SK-MEL-5 (cell line): ENCODE measurements at regions not wholly inside any gene's neighbourhood (a gene's known extent, or its start where the extent isn't known, plus 50 kb on each side); places are given as distances from the start of the nearest gene placed in this dataset.

Experiments used
- DNase-seq: peaks from one replicate; pipeline ENCODE4 v3.0.0-alpha.2; 2016; ENCODE audit warnings: low read depth, low spot score
- in situ Hi-C: cut with HindIII; loops from 2 replicates; pipeline ENCODE4 v1.10.0; 2016; ENCODE audit warnings: low sequenced_read_pairs, high pct_unique_total_duplicates, low pct_unique_long_range_greater_than_20kb

DNA sequence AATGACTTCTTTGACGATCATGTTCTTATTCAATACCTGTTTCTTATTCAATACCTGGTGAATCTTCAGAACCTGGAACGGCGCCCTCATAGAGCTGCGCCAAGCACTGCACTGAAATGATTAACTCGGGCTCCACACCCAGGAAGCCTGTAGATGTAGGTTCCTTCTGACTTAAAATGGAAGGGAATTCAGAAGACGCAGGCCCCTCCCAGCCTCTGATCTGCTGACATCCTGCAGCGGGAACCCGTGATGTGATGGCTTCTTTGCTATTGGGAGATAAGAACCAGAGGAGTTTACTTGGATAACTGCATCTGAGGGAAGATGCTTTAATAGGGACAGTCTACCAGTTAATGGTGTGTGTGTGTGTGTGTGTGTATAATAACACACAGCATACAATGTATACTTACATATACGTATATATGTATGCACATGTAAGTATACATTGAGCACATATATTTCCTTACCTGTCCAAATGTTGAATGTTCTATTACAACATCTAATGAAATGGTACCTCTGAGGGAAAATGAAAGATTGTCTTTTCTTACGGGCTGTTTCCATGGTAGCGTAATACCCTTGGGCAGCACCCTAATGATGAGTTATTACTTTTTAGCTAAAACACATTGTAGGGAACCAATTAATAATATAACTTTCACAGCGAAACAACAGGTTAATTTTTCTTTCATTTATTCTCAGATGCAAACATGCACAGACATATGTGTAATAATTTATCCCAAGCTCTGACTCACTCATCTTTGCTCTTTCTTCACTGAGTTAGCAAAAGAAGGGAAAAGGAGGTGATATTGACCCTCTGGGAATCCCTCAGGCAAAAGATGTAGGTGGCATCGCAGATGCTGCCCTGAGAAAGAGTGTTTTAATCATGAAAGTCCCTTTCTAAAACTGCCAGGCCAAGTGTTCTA is 379.8 kb downstream of the SIPA1L2 start:
- DNase-seq, result no peak
- in situ Hi-C loops, result no loop called here

DNA sequence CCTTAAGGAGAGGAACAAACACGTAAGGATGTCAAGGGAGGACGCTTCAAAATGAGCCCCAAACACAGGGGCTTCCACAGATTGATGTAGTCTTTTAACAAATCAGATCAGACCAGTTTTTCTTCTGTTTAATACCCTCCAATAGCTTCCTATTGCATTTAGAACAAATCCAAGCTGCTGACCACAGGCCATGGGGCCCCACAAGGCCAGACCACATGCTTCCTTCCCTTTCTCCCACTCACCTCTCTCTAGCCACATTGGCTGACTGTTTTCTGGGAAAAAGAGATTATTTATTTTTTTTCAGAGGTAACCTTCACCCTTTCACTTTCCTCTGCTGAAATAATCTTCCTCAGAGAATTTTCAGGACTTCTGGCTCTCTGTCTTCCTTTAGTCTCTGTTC is 380.6 kb downstream of the SIPA1L2 start:
- DNase-seq, result no peak
- in situ Hi-C loops, result no loop called here

DNA sequence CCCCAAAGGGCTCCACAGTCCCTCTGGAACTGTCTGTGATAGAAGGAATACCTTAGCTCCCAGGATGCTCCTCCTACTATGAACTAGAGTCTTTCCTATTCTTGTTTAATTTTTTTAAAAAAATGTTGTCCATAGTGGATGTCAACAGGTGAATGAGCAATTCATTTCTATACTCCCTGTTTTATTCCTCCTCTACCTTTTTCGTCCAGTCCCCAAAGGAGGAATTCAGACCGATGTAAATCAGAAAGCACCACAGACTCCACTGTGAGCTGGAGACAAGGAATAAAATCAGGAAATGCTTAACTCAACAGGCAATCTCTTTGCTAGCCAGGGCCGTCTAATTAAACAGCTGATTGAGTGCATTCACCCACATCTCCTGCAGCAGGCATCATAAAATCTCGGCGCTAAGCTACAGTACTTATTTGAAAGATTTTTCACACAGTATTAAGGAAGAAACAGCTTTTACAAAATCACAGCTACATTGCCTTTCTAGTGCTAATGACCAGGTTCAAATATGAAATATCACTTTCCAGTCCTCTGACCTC is 381.6 kb downstream of the SIPA1L2 start:
- no peak for DNase-seq
- in situ Hi-C loops, result no loop called here

DNA sequence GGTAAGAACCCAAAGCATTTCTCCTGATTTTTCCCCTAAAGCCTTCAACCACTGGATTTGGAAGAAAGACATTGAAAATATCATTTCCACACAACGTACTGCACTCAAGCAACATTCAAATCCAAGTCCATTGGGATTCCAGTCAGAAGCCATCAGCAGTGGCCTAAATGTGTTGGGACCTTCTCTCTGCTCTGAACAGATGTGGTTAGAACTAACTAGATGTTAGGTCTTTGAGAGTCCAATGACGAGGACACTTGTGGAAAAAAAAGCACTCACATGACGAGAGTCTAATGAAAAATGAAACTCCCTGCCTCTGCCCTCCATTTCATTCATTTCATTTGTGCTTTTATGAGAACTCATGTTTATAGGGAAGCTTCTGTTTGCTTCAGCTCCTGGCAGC is 382.3 kb downstream of the SIPA1L2 start:
- in situ Hi-C loops, result no loop called here
- no peak for DNase-seq

DNA sequence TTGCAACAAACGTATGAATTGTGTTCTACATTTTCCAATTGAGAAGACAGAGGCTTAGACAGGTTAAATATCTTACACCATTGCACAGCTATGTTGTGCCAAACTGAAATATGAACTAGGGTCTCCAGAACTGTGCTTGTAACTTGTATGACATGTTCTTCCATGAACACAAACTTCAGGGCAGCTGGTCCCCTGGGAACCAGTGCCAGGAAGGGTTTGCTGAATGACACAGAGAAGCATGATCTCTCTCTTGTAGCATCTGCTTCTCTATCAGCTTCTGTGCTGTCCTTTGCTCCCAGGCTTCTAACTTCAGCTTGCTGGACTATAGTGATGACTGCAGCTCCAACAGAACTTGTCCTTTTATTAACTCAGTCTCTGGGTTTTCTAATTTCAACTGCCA is 385.5 kb downstream of the SIPA1L2 start:
- in situ Hi-C loops, result no loop called here
- DNase-seq, result no peak

DNA sequence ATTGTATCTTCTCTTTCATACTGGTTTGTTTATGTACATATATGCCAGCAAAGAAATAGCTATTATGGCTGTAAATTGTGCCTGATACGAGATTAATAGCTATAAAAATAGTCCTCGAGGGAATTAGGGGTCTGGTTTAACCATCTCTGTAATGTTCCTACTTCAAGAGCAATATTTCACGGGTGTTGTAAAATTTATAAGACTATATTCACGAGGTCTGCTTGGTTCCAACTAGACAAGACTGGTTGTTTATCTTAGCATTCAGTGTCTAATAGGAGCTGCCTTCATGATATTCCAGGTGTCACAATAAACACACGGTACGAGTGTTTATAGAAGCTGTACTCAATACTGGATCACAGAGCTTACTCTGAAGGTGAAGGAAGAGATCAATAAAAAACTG is 389.9 kb downstream of the SIPA1L2 start:
- in situ Hi-C loops, result no loop called here
- DNase-seq, result no peak

DNA sequence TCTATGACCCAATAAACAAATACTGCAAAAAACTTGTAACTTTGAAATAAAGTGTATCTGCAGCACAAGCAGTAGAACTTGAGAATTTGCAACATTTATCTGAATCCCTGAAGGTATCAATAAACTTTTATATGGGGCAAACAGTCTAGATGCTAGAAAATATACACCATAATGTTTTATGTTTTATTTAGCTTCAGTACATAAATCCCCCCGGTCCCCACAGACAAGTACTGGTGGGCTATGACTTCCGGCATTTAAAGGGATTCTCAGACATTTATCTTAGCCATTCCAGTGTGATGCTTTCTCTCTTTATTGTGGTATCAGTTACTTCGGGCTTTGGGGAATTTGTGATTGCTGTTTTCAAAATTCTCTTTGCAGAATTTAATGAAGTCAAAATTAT is 390.4 kb downstream of the SIPA1L2 start:
- in situ Hi-C loops, result no loop called here

DNA sequence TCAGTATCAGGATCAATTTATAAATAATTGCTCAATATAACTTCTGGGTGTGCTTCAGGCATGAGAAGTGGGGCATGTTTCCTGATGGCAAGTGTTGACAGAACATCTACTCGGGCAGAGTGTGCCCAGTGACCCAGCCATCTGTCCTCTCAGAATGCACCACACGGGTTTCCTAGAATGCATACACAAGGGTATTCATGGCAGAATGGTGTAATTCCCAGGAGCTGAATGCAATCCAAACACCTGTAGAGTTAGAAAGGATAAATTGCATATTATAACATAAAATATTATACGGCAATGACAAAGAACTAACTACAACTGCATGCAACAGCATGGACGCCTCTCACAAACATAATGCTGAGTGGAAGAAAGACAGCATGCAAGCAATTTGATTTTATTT is 391.9 kb downstream of the SIPA1L2 start:
- no peak for DNase-seq
- in situ Hi-C loops, result no loop called here

More for the DNA sequence above, 390.4 kb downstream of the SIPA1L2 start:
- no peak for DNase-seq

DNA sequence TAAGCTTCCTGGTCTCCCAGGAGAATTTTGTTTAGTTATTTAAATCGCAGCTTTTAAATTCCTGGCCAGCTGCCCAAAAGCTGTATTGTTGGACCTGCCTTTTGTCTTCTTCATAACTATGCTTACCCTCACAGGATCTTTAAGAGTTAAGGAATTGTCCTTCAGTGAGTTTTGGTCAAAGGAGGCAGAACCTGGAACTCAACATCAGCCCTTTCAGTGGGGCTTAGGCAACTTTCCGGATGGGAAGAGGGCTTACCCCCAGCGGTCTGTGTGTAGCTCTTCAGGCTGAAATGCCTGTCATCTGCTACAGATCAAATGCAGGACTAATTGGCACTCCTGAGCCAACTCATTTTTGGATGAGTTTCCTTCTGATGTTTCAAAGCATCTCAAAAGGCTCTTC is 402.6 kb downstream of the SIPA1L2 start:
- in situ Hi-C loops, result no loop called here
- DNase-seq, result no peak

DNA sequence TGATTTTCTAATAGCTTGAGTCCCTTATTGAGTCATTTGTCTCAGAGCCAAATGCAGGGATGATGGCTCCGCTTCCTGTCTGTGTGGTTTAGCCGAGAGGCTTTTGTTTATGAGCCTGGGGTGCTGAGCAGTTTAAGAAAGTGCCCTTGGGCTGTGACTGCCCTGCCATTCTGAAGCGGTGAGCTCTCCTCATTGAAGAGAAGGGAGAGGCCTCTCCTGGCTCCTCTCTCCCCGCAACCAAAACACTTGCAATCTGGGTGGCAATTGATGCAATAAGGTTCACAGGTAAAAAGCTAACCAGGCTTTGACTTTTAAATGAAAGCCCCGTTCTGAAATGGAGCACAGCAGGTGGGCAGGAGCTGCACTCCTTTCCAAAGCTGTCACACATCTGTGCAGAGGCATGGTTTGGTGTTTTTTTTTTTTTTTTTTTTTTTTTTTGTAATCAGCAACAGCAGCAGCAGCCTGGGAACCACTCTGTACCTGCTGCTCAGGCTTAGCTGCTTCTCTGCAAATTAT is 403.7 kb downstream of the SIPA1L2 start:
- in situ Hi-C loops, result no loop called here
- DNase-seq, result no peak

DNA sequence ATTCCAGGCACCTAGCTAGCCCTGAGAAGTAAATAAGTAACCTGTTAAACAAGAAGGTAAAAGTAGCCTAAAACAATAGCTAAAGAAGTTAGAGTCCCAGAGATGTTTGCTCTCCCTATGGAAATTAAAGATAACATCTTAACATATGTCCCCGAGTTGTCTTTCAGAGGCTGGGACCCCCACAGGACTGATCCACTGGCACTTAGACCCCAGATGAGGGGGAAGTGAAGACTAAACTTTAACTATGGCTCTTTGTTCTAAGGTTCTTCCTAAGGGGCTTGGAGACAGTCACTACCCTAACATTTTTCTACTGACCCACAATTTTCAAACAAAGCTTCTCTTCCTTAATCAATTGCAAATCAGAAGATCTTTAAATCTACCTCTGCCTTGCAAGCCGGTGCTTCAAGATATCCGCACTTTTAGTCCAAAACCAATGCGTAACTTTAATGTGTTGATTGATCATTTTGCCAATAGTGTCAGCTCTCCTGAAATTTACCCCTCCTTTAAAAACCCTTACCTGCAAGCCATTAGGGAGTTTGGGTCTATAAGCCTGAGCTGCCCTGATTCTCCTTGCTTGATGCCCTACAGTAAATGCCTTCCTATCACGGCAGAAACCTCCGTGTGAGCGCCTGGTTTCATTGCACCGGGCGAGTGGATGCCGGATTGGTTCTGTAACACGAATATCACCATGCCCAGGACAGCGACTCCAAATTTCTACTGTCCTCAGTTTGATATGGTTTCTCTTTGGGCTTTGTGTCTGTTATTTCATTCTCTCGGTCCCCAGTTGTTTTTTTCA is 404.4 kb downstream of the SIPA1L2 start:
- in situ Hi-C loops, result no loop called here
- DNase-seq, result no peak

DNA sequence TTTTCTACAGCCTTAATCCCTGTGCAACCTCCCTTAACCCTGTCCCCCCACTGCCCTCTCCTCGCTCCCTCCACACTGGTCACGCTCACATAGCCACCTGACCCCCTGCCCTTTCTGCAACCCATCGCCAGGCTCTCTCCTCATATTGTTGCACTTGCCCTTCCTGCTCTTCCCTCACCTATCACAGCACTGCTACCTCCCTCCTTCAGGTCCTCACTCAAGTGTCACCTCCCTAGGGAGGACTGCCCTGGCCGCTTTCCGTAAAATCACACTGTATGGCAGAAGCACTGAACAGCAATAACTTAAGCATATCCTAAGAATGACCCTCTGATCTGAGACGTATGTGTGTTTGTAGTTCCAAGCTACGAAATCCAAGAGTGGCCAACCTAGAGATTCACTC is 406.0 kb downstream of the SIPA1L2 start:
- no peak for DNase-seq
- in situ Hi-C loops, result no loop called here

DNA sequence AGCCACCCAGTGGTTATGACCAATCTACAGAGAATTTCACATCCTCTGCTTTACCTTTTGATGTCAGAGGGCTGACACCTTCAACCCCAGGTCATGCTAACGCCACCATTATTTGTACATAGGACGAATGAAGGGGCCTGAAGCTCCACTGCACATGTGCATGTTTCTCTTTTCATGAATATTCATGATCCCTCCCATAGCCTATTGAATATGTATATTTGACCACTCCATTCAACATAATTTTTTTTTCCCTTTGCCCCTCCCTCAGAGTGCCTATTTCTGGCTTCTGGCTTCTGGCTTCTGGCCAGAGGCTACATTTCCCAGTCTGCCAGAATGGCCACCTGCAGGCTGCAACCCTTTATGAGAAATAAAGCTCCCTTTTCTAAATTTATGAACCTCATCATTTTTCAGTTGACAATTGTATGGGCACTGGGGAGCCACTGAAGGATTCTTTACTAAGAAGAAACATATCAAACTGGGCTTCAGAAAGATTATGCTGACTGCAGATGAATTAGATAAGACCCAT is 406.7 kb downstream of the SIPA1L2 start:
- in situ Hi-C loops, result no loop called here
- no peak for DNase-seq

DNA sequence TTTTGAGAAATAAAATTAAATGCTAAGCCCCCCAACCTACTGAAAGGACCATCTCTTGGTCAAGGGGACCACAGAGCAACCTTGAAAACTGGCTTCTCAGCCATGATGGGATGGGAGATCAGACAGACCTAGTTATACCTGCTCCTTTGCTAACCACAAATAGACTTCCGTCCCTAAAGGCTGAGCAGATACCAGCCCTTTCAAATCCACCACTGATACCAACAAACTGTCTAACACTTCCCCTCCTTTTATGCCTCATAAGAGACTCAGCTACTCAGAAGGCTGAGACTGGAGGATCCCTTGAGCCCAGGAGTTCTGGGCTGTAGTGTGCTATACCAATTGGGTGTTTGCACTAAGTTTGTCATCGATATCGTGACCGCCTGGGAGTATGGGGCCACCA is 407.3 kb downstream of the SIPA1L2 start:
- DNase-seq, result no peak
- in situ Hi-C loops, result no loop called here

DNA sequence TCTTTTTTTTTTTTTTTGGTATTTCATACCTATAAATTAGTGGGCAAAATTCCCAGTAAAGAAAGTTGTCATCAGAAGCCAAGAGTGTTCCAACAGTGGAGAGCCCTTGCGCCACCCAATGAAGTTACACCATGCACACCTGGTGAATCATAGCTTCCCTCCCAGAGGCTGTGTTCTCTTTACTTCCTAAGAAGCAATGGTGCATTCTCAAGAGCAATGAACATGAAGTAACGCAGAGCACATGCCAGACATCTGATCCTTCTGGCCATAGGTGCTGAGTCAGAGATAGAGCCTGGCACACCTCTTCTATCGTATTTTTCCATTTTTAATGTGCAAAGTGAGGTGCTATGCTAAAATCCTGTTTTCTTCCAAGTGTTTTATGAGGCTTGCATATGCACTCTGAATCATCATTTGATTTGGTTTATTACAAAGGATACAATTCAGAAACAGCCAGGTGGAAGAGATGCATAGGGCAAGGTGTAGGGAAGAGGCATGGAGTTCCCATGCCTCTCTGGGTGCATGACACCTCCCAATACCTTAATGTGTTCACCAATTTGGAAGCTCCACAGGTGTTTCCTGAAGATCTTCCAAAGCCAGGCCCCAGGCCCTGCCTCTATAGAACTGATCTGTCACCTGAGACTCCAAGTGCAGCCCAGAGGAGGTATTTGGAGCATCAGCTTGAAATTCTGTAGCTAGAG is 408.0 kb downstream of the SIPA1L2 start:
- DNase-seq, result no peak
- in situ Hi-C loops, result no loop called here

DNA sequence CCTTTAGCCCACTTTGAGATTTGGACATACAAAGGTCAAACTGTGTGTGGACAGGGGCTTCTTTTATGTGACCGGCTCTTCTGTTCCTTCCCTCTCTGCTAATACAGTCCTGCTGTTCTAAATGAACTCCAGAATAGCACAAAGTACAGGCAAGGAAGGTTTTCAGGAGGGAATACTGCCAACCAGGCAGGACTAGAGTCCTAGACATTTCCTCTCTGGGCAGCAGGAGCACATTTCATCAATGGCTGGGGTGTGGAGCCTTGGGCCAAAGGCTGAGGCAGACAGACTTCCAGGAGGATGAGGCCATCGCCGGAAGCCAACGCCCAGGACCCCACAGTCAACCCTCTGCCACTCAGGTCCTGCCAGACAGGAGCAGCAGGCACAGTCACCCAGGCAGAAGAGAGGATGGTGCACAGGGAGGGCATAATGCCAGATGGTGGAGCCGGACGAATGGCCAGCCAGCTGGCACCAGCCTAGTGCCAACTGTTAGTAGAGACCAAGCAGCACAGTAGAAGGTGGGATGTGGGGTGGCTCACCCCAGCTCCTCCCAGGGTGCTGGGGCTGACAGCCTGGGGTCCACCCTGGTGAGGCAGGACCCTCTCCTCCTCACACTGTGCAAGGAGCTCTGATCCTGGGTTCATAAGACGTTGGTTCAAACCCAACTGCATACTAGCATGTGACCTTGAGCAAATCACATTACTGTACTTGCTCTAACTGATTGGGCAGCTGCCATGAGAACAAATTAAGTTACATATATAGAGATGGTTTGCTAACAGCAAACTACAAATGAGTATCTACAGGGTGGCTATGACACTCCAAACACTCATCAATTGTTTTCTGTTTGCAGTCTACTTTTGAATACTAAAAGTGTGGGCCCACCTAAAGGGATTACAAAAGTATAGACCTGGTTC is 410.7 kb downstream of the SIPA1L2 start:
- no peak for DNase-seq
- in situ Hi-C loops, result no loop called here

DNA sequence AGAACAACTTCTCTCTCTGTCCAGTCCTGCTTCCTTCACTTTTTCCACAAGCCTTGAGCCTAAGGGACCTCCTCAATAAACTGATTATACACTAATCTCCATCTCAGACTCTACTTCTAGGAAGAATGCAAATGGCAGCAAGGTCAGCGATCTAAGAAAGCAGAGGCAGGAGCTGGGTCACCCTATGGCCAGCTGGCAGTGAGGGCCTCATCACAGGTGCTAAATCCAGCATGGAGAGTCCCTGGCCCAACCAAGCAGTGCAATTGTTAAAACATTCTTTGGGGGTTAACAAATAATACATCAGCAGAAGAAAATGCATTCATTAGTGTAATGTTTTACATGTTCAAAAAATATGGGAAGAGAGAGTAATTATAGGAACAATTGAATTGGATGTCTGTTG is 416.0 kb downstream of the SIPA1L2 start:
- DNase-seq, result no peak
- in situ Hi-C loops, result no loop called here
